ENCODE measurements at regions not wholly inside any gene's neighbourhood (a gene's known extent, or its start where the extent isn't known, plus 50 kb on each side); places are given as distances from the start of the nearest gene placed in this dataset.

- no peak for TF ChIP-seq CTCF (tag by site-specific recombination; IDR thresholded peaks at IDR 0.05)
- TF ChIP-seq SETDB1 (IDR thresholded peaks at IDR 0.05; ENCODE audit: insufficient read length, low read length), result no peak
- no peak for TF ChIP-seq ZBTB7A (tag by site-specific recombination; IDR thresholded peaks at IDR 0.05; ENCODE audit: low read depth)
- no peak for TF ChIP-seq FEZF1 (tag by site-specific recombination; IDR thresholded peaks at IDR 0.05)
- no peak for TF ChIP-seq BCL11B (tag by site-specific recombination; IDR thresholded peaks at IDR 0.05; ENCODE audit: low read depth)
- TF ChIP-seq SCRT2 (tag by site-specific recombination; IDR thresholded peaks at IDR 0.05), result no peak
- no peak for TF ChIP-seq ZNF513 (tag by site-specific recombination; IDR thresholded peaks at IDR 0.05)
Observed at GRCh38 chr13:54356849-54357248, 1328.2 kb downstream of the OLFM4 start.
